Mammary epithelial cell (primary cell): ENCODE measurements at regions not wholly inside any gene's neighbourhood (a gene's known extent, or its start where the extent isn't known, plus 50 kb on each side); places are given as distances from the start of the nearest gene placed in this dataset.

Experiments
- EZH2 ChIP-seq: IDR thresholded peaks from 2 replicates; pipeline ENCODE4 v1.6.1; 2012; ENCODE audit warnings: low read length, inconsistent platforms, borderline replicate concordance
- TF ChIP-seq, protein P1 (sequence below), 2 donors: IDR thresholded peaks in 1 of 2; conservative IDR thresholded peaks in 1 of 2; 2 replicates each; pipeline ENCODE4 v1.5.1; 2011 to 2012; ENCODE audit warnings: inconsistent platforms in 2 of 2, low read length in 2 of 2, mild to moderate bottlenecking in 2 of 2, control low read depth in 1 of 2, low read depth in 1 of 2; ENCODE audit not compliant: insufficient read depth in 1 of 2; ENCODE audit errors: extremely low read depth in 1 of 2

DNA sequence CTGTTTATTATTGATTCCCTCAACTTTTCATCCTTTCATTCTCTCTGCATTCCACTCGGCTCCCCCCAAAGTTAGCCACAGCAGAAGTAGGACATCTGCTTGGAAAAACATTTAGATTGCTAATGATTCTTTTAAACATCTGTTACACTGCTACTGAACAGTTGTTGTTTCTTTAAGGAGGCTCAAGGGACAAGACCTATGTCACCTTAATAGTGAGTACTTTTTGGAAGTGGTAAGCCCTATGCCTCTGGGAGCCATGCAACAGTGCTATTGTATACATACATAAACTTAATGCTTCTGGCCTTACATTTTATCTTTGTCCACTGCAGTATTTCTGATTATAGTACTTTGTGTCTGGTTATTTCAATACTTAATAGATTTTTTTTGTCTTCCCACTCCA is 628.2 kb upstream of the FOXG1 start:
- TF ChIP-seq, protein P1, sequence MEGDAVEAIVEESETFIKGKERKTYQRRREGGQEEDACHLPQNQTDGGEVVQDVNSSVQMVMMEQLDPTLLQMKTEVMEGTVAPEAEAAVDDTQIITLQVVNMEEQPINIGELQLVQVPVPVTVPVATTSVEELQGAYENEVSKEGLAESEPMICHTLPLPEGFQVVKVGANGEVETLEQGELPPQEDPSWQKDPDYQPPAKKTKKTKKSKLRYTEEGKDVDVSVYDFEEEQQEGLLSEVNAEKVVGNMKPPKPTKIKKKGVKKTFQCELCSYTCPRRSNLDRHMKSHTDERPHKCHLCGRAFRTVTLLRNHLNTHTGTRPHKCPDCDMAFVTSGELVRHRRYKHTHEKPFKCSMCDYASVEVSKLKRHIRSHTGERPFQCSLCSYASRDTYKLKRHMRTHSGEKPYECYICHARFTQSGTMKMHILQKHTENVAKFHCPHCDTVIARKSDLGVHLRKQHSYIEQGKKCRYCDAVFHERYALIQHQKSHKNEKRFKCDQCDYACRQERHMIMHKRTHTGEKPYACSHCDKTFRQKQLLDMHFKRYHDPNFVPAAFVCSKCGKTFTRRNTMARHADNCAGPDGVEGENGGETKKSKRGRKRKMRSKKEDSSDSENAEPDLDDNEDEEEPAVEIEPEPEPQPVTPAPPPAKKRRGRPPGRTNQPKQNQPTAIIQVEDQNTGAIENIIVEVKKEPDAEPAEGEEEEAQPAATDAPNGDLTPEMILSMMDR (conservative IDR thresholded peaks at IDR 0.05 in 1 of 2, IDR thresholded peaks at IDR 0.05 in 1 of 2; ENCODE audit: extremely low read depth in 1 of 2, insufficient read depth in 1 of 2, low read depth in 1 of 2, low read length in 2 of 2), result no peak
- no peak for TF ChIP-seq EZH2
